ENCODE measurements at regions not wholly inside any gene's neighbourhood (a gene's known extent, or its start where the extent isn't known, plus 50 kb on each side); places are given as distances from the start of the nearest gene placed in this dataset.

- no peak for TF ChIP-seq EP300 (IDR thresholded peaks at IDR 0.05)
- TF ChIP-seq POLR2A (IDR thresholded peaks at IDR 0.05): no peak
- no peak for TF ChIP-seq POLR2AphosphoS5 (IDR thresholded peaks at IDR 0.05)
- no peak for TF ChIP-seq CTCF (IDR thresholded peaks at IDR 0.05)
- Histone ChIP-seq H3K27me3 (no peaks in the 10 kb centered on the region), H3K9me3 (no peaks in the 10 kb centered on the region), H3K4me3 (no peak overlapping the region), H3K36me3 (no peaks in the 10 kb centered on the region), H3K27ac (no peak overlapping the region), H3K4me1 (no peaks in the 10 kb centered on the region)
- intact Hi-C loops (cut with DNase I): no loop called here
- DNase-seq: no peak
- WGBS, 2 donors: 74 to 88% methylated on average over 2 of the region's 2 CpGs
These were observed 232.9 kb upstream of the USP25 start for GRCh38 chr21:15496911-15497310.

DNA sequence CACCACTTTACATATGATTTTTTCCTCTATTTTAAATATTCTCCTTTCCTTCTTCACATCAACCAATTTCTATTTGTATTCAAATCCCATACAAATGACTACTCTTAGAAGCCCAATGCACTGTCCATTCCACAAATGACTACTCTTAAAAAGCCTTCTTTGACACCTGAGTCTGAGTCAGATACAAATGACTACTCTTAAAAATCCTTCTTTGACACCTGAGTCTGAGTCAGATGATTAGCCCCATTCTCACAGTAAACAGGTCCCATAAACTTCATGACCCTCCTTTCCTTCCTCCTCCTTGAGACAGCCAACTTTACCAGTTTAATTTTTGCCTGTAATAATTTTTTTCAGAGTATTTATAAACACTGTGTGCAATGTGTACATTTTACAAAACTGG, 231.3 kb upstream of the USP25 start:
- Histone ChIP-seq H3K36me3 (no peaks in the 10 kb centered on the region), H3K27ac (no peak overlapping the region), H3K27me3 (no peaks in the 10 kb centered on the region), H3K4me1 (no peaks in the 10 kb centered on the region), H3K9me3 (no peaks in the 10 kb centered on the region), H3K4me3 (no peak overlapping the region)
- DNase-seq: no peak
- TF ChIP-seq EP300 (IDR thresholded peaks at IDR 0.05): no peak
- no peak for TF ChIP-seq POLR2A (IDR thresholded peaks at IDR 0.05)
- no peak for TF ChIP-seq POLR2AphosphoS5 (IDR thresholded peaks at IDR 0.05)
- TF ChIP-seq CTCF (IDR thresholded peaks at IDR 0.05): no peak
- intact Hi-C loops (cut with DNase I): no loop called here

GRCh38 chr21:15506086-15506485, 223.7 kb upstream of the USP25 start:
- no peak for DNase-seq
- H3K4me1 ChIP-seq: no peaks in the 10 kb centered on the region
- no peaks in the 10 kb centered on the region for H3K36me3 ChIP-seq

DNA sequence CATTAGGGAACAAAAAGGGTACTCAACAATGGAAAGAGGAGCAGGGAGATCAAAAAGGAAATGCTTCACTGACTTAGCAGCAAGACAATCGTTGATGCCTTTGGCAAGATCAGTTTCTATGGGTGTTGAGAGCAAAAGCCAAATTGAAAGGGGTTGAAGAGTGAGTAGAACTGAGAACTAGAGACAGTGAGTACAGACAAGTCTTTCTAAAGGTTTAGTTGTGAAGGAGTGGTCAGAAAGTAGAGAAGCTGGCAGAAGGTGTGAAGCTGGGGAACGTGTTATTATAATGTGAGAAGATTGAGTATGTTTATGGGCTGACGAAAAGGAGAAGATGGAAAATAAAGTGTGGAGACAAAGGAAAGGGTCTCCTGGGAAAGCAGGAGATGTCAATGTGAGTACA, 221.2 kb upstream of the USP25 start:
- intact Hi-C loops (cut with DNase I): no loop called here
- TF ChIP-seq POLR2AphosphoS5 (IDR thresholded peaks at IDR 0.05) (no peak), CTCF (IDR thresholded peaks at IDR 0.05) (no peak), EP300 (IDR thresholded peaks at IDR 0.05) (no peak), POLR2A (IDR thresholded peaks at IDR 0.05) (no peak)

More at GRCh38 chr21:15506086-15506485, 223.7 kb upstream of the USP25 start:
- H3K27ac ChIP-seq: no peak overlapping the region
- H3K4me3 ChIP-seq: no peak overlapping the region
- intact Hi-C loops (cut with DNase I): no loop called here
- TF ChIP-seq CTCF (IDR thresholded peaks at IDR 0.05): no peak
- TF ChIP-seq POLR2AphosphoS5 (IDR thresholded peaks at IDR 0.05): no peak
- no peak for TF ChIP-seq POLR2A (IDR thresholded peaks at IDR 0.05)
- TF ChIP-seq EP300 (IDR thresholded peaks at IDR 0.05): no peak
- 89 to 95% methylated on average over 1 of the region's 1 CpG for WGBS, 2 donors
- H3K27me3 ChIP-seq: no peaks in the 10 kb centered on the region
- no peaks in the 10 kb centered on the region for H3K9me3 ChIP-seq

More for the DNA sequence above, 221.2 kb upstream of the USP25 start:
- no peaks in the 10 kb centered on the region for H3K27me3 ChIP-seq
- WGBS, 2 donors: 70 to 90% methylated on average over 3 of the region's 3 CpGs
- H3K4me1 ChIP-seq: no peaks in the 10 kb centered on the region
- H3K27ac ChIP-seq: no peak overlapping the region
- H3K4me3 ChIP-seq: no peak overlapping the region
- H3K36me3 ChIP-seq: no peaks in the 10 kb centered on the region
- no peaks in the 10 kb centered on the region for H3K9me3 ChIP-seq
- no peak for DNase-seq
